Cardiac muscle cell (in vitro differentiated cells and primary cell): ENCODE measurements at regions not wholly inside any gene's neighbourhood (a gene's known extent, or its start where the extent isn't known, plus 50 kb on each side); places are given as distances from the start of the nearest gene placed in this dataset.
A peak's percentile ranks its signal among the peaks of the same experiment; 100 is the strongest.

Source experiments
- DNase-seq, 2 donors: peaks; one replicate each; pipeline versions ENCODE4 v3.0.0 to v3.0.0-alpha.2; 2010 to 2017; ENCODE audit warnings: low read depth in 1 of 2, low spot score in 1 of 2
- H3K27ac ChIP-seq: fragments of 200-600 bp; sonication (generic); 2 replicates; pipeline ENCODE4 v1.5.1; 2016
- H3K27me3 ChIP-seq: fragments of 200-600 bp; sonication (generic); 2 replicates; pipeline ENCODE4 v1.6.0; 2016; ENCODE audit warnings: control low read depth
- H3K36me3 ChIP-seq: fragments of 200-600 bp; sonication (generic); 2 replicates; pipeline ENCODE4 v1.5.1; 2016; ENCODE audit warnings: control low read depth
- H3K4me1 ChIP-seq: fragments of 200-600 bp; sonication (generic); 2 replicates; pipeline ENCODE4 v1.8.1; 2017; ENCODE audit warnings: low read depth, mild to moderate bottlenecking, mixed run types
- H3K4me3 ChIP-seq: fragments of 200-600 bp; sonication (generic); 2 replicates; pipeline ENCODE4 v1.5.1; 2016; ENCODE audit warnings: mild to moderate bottlenecking
- H3K9me3 ChIP-seq: fragments of 200-600 bp; sonication (generic); 2 replicates; pipeline ENCODE4 v1.5.1; 2017; ENCODE audit warnings: low read depth, mild to moderate bottlenecking, control low read depth
- TF ChIP-seq, protein P1 (sequence below): IDR thresholded peaks from 2 replicates; pipeline ENCODE4 v1.5.1; 2012; ENCODE audit warnings: low read depth, mild to moderate bottlenecking, low read length

DNA sequence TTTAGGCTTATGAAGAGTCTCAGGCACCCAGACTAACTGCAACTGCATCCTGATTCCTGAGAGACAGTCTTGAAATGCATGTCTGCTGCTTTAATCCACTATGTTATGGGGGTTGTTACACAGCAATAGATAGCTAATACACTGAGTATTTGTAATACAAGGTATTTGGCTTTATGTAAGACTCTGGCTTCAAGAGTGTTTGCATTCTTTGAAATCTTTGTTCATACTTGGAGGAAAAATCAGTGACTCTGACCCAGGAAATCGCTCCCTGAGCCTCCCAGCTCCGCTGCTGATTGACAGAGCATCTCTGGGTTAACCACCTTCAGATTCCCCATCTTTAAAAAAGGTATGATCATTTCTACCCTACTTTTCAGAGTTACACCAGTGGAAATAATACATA is 133.9 kb downstream of the MTPAP start:
- Histone ChIP-seq H3K9me3 (no peaks in the 10 kb centered on the region), H3K4me1 (peaks cover 5% of the 10 kb centered on the region), H3K27ac (no peak overlapping the region), H3K4me3 (no peak overlapping the region), H3K27me3 (no peaks in the 10 kb centered on the region), H3K36me3 (no peaks in the 10 kb centered on the region)
- peak in 1 of 2 donors; percentile 21 for DNase-seq
- TF ChIP-seq, protein P1, sequence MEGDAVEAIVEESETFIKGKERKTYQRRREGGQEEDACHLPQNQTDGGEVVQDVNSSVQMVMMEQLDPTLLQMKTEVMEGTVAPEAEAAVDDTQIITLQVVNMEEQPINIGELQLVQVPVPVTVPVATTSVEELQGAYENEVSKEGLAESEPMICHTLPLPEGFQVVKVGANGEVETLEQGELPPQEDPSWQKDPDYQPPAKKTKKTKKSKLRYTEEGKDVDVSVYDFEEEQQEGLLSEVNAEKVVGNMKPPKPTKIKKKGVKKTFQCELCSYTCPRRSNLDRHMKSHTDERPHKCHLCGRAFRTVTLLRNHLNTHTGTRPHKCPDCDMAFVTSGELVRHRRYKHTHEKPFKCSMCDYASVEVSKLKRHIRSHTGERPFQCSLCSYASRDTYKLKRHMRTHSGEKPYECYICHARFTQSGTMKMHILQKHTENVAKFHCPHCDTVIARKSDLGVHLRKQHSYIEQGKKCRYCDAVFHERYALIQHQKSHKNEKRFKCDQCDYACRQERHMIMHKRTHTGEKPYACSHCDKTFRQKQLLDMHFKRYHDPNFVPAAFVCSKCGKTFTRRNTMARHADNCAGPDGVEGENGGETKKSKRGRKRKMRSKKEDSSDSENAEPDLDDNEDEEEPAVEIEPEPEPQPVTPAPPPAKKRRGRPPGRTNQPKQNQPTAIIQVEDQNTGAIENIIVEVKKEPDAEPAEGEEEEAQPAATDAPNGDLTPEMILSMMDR: no peak

DNA sequence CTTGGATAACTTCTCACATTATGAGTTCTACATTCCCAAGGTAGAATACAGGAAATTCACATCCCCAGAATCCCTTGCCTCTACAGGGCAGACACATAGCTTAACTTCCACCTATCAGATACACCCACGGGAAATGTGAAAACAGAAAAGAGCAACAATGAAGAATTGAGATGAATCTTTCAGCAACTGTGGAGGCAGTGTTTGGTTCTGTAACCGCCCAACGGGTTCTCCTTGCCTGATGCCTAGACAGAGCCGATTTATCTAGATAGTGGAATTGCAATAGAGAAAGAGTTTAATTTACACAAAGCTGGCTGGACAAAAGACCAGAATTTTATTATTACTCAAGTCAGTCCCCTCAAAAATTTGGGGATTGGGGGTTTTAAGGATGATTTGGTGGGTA is 138.8 kb downstream of the MTPAP start:
- H3K27me3 ChIP-seq: no peaks in the 10 kb centered on the region
- DNase-seq: no peak
- no peaks in the 10 kb centered on the region for H3K9me3 ChIP-seq
- peaks cover 14% of the 10 kb centered on the region for H3K4me1 ChIP-seq
- H3K4me3 ChIP-seq: no peak overlapping the region
- TF ChIP-seq, protein P1: no peak
- H3K27ac ChIP-seq: no peak overlapping the region
- H3K36me3 ChIP-seq: no peaks in the 10 kb centered on the region

DNA sequence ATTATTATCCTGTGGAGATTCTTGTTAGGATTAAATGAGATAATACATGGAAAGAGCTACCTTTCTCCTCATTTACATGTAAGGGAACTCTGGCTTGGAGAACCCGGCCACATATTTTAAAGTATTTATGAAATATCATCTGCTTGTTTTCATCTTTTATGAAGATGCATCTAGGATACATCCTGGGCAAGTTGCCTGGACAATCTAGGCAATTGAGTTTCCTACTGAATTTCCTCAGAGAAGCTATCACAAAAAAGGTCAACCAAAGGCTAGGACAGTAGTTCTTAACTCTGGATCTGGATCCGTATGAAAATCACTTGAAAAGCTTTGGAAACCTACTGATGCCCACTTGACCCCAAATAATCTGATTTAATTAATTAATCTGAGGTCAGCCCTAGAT is 140.7 kb downstream of the MTPAP start:
- Histone ChIP-seq H3K36me3 (no peaks in the 10 kb centered on the region), H3K9me3 (no peaks in the 10 kb centered on the region), H3K27ac (peak overlapping the region; percentile 65), H3K4me1 (peaks cover 14% of the 10 kb centered on the region), H3K4me3 (no peak overlapping the region), H3K27me3 (no peaks in the 10 kb centered on the region)
- DNase-seq: no peak
- TF ChIP-seq, protein P1: no peak

DNA sequence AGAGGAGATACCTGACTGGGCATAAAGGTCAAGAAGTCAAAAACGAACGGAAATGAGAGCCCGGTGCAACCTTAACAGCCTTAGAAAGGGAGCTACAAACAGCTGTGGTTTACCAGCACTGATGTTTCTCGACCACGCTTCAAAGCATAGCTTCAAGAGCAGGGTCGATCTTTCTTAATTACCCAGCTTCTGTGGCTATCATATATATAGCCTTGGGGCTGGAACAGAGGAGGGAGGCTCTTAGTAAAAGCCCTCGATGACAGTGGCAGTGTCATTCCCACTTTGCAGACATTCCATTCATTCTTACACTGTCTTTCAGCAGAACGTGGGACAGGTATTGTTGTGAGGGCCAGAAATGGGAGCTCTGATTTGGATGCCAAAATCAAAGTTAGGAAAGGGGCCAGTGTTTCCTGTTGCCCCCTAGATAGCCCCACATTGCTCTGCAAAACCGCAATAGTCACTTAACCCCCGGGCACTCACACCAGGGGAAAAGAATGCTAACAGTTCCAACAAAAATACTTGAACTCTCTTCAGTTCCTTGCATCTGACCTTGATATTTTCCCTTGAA is 141.5 kb downstream of the MTPAP start:
- no peak overlapping the region for H3K4me3 ChIP-seq
- TF ChIP-seq, protein P1: no peak
- peaks cover 14% of the 10 kb centered on the region for H3K4me1 ChIP-seq
- no peaks in the 10 kb centered on the region for H3K9me3 ChIP-seq
- H3K27me3 ChIP-seq: no peaks in the 10 kb centered on the region
- peak overlapping the region; percentile 65 for H3K27ac ChIP-seq
- no peaks in the 10 kb centered on the region for H3K36me3 ChIP-seq
- peak; percentile 37 to 43 for DNase-seq

DNA sequence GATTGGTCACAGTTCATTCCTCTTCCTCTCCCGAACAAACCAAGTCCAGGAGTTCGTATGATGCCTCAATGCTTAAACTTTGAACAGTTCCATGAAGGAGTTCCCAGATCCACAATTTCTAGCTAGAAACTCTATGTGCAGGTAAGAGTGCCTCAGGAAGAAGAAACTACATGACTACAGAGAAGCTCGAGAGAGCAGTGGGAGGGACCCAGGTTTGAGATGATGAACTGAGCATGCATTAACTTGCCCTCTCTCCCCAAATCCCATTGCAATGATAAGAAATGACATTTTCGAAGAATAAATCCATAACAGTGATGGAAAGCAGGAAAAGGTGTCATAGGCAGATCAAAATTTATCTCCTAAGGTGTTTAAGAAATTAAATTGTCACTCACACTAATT is 140.6 kb upstream of the JCAD start:
- no peaks in the 10 kb centered on the region for H3K27me3 ChIP-seq
- no peaks in the 10 kb centered on the region for H3K9me3 ChIP-seq
- no peaks in the 10 kb centered on the region for H3K4me1 ChIP-seq
- TF ChIP-seq, protein P1: no peak
- H3K36me3 ChIP-seq: no peaks in the 10 kb centered on the region
- H3K27ac ChIP-seq: no peak overlapping the region
- no peak overlapping the region for H3K4me3 ChIP-seq
- no peak for DNase-seq
